ENCODE measurements at regions not wholly inside any gene's neighbourhood (a gene's known extent, or its start where the extent isn't known, plus 50 kb on each side); places are given as distances from the start of the nearest gene placed in this dataset.

GRCh38 chr13:110798081-110798994 is 84.8 kb downstream of the ING1 start:
- H3K36me3 ChIP-seq (ENCODE audit: low read depth, missing control alignments), result no peaks in the 10 kb centered on the region
- intact Hi-C loops (cut with DNase I; ENCODE audit: low total_unique reads), result no loop called here
- no peak for DNase-seq
- H3K4me3 ChIP-seq, result no peak overlapping the region
- no peaks in the 10 kb centered on the region for H3K9me3 ChIP-seq
- WGBS, 2 donors, result 86 to 89% methylated on average over 17 to 18 of the region's 18 CpGs
- TF ChIP-seq POLR2A (IDR thresholded peaks at IDR 0.05) (no peak), CTCF (IDR thresholded peaks at IDR 0.05) (no peak)
- H3K27me3 ChIP-seq, result no peaks in the 10 kb centered on the region
- H3K4me1 ChIP-seq, result no peaks in the 10 kb centered on the region
- H3K27ac ChIP-seq, result no peak overlapping the region

DNA sequence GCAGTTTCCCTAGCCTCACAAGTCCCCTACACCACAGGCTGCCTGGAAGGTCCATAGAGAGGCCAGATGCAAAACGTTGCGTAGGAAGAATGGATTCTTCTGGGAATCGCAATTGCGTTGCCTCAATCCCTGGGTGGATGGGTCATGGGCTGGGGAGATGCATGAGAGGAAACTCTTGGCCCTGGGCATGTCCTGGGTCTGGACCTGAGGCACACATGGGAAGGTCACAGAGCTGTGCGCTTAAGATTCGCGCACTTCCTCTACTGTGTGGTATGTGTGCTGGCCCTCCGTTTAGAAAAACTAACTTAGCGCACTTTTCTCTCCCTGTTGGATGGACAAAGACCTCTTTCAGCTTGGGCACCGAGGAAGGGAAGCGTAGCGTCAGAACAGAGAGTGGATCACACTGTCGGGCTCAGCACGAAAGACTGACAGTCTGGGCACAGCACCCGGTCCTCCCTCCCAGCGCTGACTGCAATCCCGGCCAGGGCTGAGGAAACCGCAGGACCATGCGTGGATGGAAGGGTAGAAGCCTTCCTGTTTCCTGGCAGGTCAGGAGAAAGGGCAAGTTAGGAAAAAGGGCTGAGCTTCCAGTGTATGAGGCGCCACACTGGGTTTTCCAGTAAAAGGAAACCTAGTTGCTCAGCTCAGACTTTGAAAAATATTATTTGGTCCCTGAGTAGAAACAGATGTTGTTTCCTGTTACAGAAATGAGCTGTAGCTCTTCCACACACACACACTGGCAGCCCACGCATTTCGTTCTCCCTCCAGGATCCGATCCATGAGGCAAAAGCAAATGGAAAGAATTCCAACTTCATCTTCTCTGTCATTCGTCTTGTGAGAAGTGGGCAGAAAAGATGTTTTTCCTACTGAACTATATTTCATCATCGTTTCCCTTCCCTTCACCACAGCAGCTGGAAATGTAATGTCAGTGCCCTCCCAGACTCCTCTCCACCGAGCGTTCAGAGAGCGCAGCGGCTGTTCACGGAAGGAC is 86.0 kb downstream of the ING1 start:
- no peak for DNase-seq
- Histone ChIP-seq H3K27ac (peak overlapping the region in 1 of 2 donors; percentile 37), H3K4me1 (no peaks in the 10 kb centered on the region), H3K4me3 (no peak overlapping the region), H3K27me3 (no peaks in the 10 kb centered on the region), H3K36me3 (ENCODE audit: low read depth, missing control alignments) (no peaks in the 10 kb centered on the region), H3K9me3 (no peaks in the 10 kb centered on the region)
- intact Hi-C loops (cut with DNase I; ENCODE audit: low total_unique reads), result no loop called here
- TF ChIP-seq POLR2A (IDR thresholded peaks at IDR 0.05) (no peak), CTCF (IDR thresholded peaks at IDR 0.05) (no peak)
- 16 to 34% methylated on average over 18 to 30 of the region's 30 CpGs for WGBS, 2 donors

GRCh38 chr13:110801044-110801443 is 87.5 kb downstream of the ING1 start:
- Histone ChIP-seq H3K9me3 (no peaks in the 10 kb centered on the region), H3K27ac (no peak overlapping the region), H3K36me3 (ENCODE audit: low read depth, missing control alignments) (no peaks in the 10 kb centered on the region), H3K4me1 (no peaks in the 10 kb centered on the region), H3K4me3 (no peak overlapping the region), H3K27me3 (no peaks in the 10 kb centered on the region)
- no peak for DNase-seq
- TF ChIP-seq CTCF (IDR thresholded peaks at IDR 0.05) (no peak), POLR2A (IDR thresholded peaks at IDR 0.05) (no peak)
- 69 to 90% methylated on average over 2 to 7 of the region's 7 CpGs for WGBS, 2 donors
- intact Hi-C loops (cut with DNase I; ENCODE audit: low total_unique reads), result no loop called here

GRCh38 chr13:110802260-110802659 is 88.8 kb downstream of the ING1 start:
- intact Hi-C loops (cut with DNase I; ENCODE audit: low total_unique reads), result no loop called here
- Histone ChIP-seq H3K4me3 (no peak overlapping the region), H3K36me3 (ENCODE audit: low read depth, missing control alignments) (no peaks in the 10 kb centered on the region), H3K27ac (no peak overlapping the region), H3K4me1 (no peaks in the 10 kb centered on the region), H3K9me3 (no peaks in the 10 kb centered on the region), H3K27me3 (no peaks in the 10 kb centered on the region)
- DNase-seq, result no peak
- WGBS, 2 donors, result 49 to 50% methylated on average over 5 of the region's 5 CpGs
- TF ChIP-seq POLR2A (IDR thresholded peaks at IDR 0.05) (no peak), CTCF (IDR thresholded peaks at IDR 0.05) (no peak)
